Heart left ventricle (tissue), 13 donors: ENCODE measurements at regions not wholly inside any gene's neighbourhood (a gene's known extent, or its start where the extent isn't known, plus 50 kb on each side); places are given as distances from the start of the nearest gene placed in this dataset.

Source experiments
- CTCF ChIP-seq, 12 donors: fragments of 200-600 bp; sonication (generic) in 4 of 12; IDR thresholded peaks; one replicate each; pipeline versions ENCODE4 v1.5.0 to v1.8.0; 2018 to 2022; ENCODE audit warnings: antibody characterized with exemption in 12 of 12, mild to moderate bottlenecking in 5 of 12
- POLR2A ChIP-seq, 2 donors: fragments of 450-650 bp; IDR thresholded peaks; one replicate each; pipeline ENCODE4 v1.6.1; 2017; ENCODE audit warnings: antibody characterized with exemption in 2 of 2, mild to moderate bottlenecking in 2 of 2, moderate library complexity in 2 of 2
- donor health status: ischemic (EF 13 %, LVEDD 7.1; RV severe dilation, severe dysfunction).
- donor health status: DM: no; HTN: yes; CAD: no.
- donor health status: DM: no; HTN: no; CAD: no.
- donor health status: ischemic (EF 25% LVEDD 6.9; RV normal size, moderate dysfunction).
- donor health status: ischemic (EF 25% LVEDD 5.7; RV mildly dilated, moderate dysfunction).
- donor health status: ischemic (EF 35%, LVEDD 5.7; RV mildly dilated, moderate dysfunction).
- donor health status: nonischemic (EF 11% LVEDD 7.7; RV severe dilation, severe dysfunction).
- donor health status: DM: yes; HTN: yes; CAD: no.
- donor health status: PGD.
- donor health status: ischemic (EF 29% LVEDD 5.4; RV normal size, mild dysfunction).
- donor health status: nonischemic (EF 23%, LVEDD 6.1; RV moderate dilation, normal function).

GRCh38 chr5:158429564-158429963, 570.6 kb upstream of the CLINT1 start:
- TF ChIP-seq CTCF (IDR thresholded peaks at IDR 0.05) (no peak), POLR2A (IDR thresholded peaks at IDR 0.05) (no peak)
